Esophagus squamous epithelium (tissue), 5 donors: ENCODE measurements at regions not wholly inside any gene's neighbourhood (a gene's known extent, or its start where the extent isn't known, plus 50 kb on each side); places are given as distances from the start of the nearest gene placed in this dataset.

Experiments used
- DNase-seq: peaks from one replicate; lab custom pipeline; 2025; lab: John Stamatoyannopoulos, UW
- H3K27ac ChIP-seq, 4 donors: fragments of 200-600 bp; sonication (generic); one replicate each; pipeline ENCODE4 v1.5.1; 2016 to 2019; ENCODE audit warnings: mild to moderate bottlenecking in 1 of 4
- H3K27me3 ChIP-seq, 4 donors: fragments of 200-600 bp; sonication (generic); 1 replicate in 3 of 4; 2 replicates in 1 of 4; pipeline versions ENCODE4 v1.5.1 to v1.6.0; 2017 to 2021; ENCODE audit warnings: antibody characterized with exemption in 1 of 4
- H3K36me3 ChIP-seq, 3 donors: fragments of 200-600 bp; sonication (generic); one replicate each; pipeline ENCODE4 v1.5.1; 2016 to 2019
- H3K4me1 ChIP-seq, 3 donors: fragments of 200-600 bp; sonication (generic); one replicate each; pipeline ENCODE4 v1.5.1; 2017 to 2019
- H3K4me3 ChIP-seq, 4 donors: fragments of 200-600 bp; sonication (generic); 1 replicate in 3 of 4; 2 replicates in 1 of 4; pipeline ENCODE4 v1.5.1; 2016 to 2019; ENCODE audit warnings: mild to moderate bottlenecking in 2 of 4, moderate library complexity in 1 of 4
- H3K9me3 ChIP-seq, 3 donors: fragments of 200-600 bp; sonication (generic); one replicate each; pipeline ENCODE4 v1.5.1; 2016 to 2019
- CTCF ChIP-seq, 6 experiments: fragments of 450-650 bp in 4 of 6; fragments of 200-600 bp in 2 of 6; sonication (generic) in 2 of 6; IDR thresholded peaks; one replicate each; pipeline ENCODE4 v1.5.1; 2016 to 2019; ENCODE audit warnings: antibody characterized with exemption in 6 of 6, mild to moderate bottlenecking in 4 of 6, moderate library complexity in 4 of 6
- POLR2A ChIP-seq, 4 donors: fragments of 450-650 bp; IDR thresholded peaks; one replicate each; pipeline ENCODE4 v1.6.1; 2017; ENCODE audit warnings: antibody characterized with exemption in 4 of 4, mild to moderate bottlenecking in 4 of 4, moderate library complexity in 3 of 4
- WGBS, 2 donors: methylation state at CpG; one replicate each; pipeline ENCODE4 v1.1.5; 2018; 5-methylcytosine and 5-hydroxymethylcytosine counted together
- intact Hi-C: fragments of 100-400 bp; cut with DNase I; formaldehyde crosslinking; loops from one replicate; pipeline ENCODE4 v1.15.0; 2022
- donor health status: DM: yes; HTN: yes; CAD: no.

GRCh38 chr7:91515961-91516360 is 251.7 kb downstream of the FZD1 start:
- H3K4me1 ChIP-seq, result no peaks in the 10 kb centered on the region
- H3K27ac ChIP-seq, result no peak overlapping the region
- no peaks in the 10 kb centered on the region for H3K9me3 ChIP-seq
- no peaks in the 10 kb centered on the region for H3K36me3 ChIP-seq
- no peaks in the 10 kb centered on the region for H3K27me3 ChIP-seq
- 78 to 82% methylated on average over 1 of the region's 1 CpG for WGBS, 2 donors
- no peak overlapping the region for H3K4me3 ChIP-seq
- intact Hi-C loops, result no loop called here
- no peak for TF ChIP-seq POLR2A (IDR thresholded peaks at IDR 0.05)
- TF ChIP-seq CTCF (IDR thresholded peaks at IDR 0.05), result no peak
- no peak for DNase-seq

GRCh38 chr7:91517201-91517785 is 253.1 kb downstream of the FZD1 start:
- H3K9me3 ChIP-seq, result no peaks in the 10 kb centered on the region
- no peaks in the 10 kb centered on the region for H3K27me3 ChIP-seq
- TF ChIP-seq POLR2A (IDR thresholded peaks at IDR 0.05), result no peak
- TF ChIP-seq CTCF (IDR thresholded peaks at IDR 0.05), result no peak
- no peaks in the 10 kb centered on the region for H3K36me3 ChIP-seq
- intact Hi-C loops, result no loop called here
- DNase-seq, result no peak
- H3K27ac ChIP-seq, result no peak overlapping the region
- WGBS, 2 donors, result 33 to 63% methylated on average over 1 of the region's 1 CpG
- no peaks in the 10 kb centered on the region for H3K4me1 ChIP-seq
- no peak overlapping the region for H3K4me3 ChIP-seq

GRCh38 chr7:91518058-91518457 is 253.8 kb downstream of the FZD1 start:
- Histone ChIP-seq H3K4me1 (no peaks in the 10 kb centered on the region), H3K4me3 (no peak overlapping the region), H3K9me3 (no peaks in the 10 kb centered on the region), H3K36me3 (no peaks in the 10 kb centered on the region), H3K27me3 (no peaks in the 10 kb centered on the region), H3K27ac (no peak overlapping the region)
- intact Hi-C loops, result no loop called here
- DNase-seq, result no peak
- TF ChIP-seq POLR2A (IDR thresholded peaks at IDR 0.05) (no peak), CTCF (IDR thresholded peaks at IDR 0.05) (no peak)
- 64 to 67% methylated on average over 1 of the region's 1 CpG for WGBS, 2 donors

GRCh38 chr7:91519241-91520158 is 255.3 kb downstream of the FZD1 start:
- WGBS, 2 donors, result 61% methylated on average over 7 to 8 of the region's 8 CpGs
- Histone ChIP-seq H3K27me3 (no peaks in the 10 kb centered on the region), H3K9me3 (no peaks in the 10 kb centered on the region), H3K27ac (no peak overlapping the region), H3K4me1 (no peaks in the 10 kb centered on the region), H3K36me3 (no peaks in the 10 kb centered on the region), H3K4me3 (no peak overlapping the region)
- TF ChIP-seq POLR2A (IDR thresholded peaks at IDR 0.05) (no peak), CTCF (IDR thresholded peaks at IDR 0.05) (no peak)
- no peak for DNase-seq
- intact Hi-C loops, result no loop called here

DNA sequence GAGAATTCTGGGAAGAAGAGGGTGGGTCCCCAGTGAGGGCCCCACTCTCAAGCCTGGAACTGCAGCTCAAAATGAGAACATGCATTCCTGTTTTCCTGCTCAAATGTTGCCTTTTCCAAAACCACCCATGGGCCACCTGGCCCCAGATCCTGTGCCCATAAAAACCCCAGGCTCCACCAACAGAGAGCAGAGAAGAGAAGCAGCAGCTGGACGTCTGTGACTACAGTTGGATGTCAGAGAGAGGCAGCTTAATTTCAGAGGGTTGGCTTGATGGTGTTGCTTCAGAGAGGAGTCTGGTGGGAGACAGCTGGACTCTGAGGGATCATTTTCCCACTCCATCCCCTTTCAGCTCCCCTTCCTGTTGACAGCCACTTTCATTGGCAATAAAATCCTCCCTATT is 256.4 kb downstream of the FZD1 start:
- no peak for DNase-seq
- no peaks in the 10 kb centered on the region for H3K9me3 ChIP-seq
- TF ChIP-seq POLR2A (IDR thresholded peaks at IDR 0.05) (no peak), CTCF (IDR thresholded peaks at IDR 0.05) (no peak)
- WGBS, 2 donors, result 38 to 56% methylated on average over 1 of the region's 1 CpG
- no peaks in the 10 kb centered on the region for H3K4me1 ChIP-seq
- H3K27ac ChIP-seq, result no peak overlapping the region
- H3K27me3 ChIP-seq, result no peaks in the 10 kb centered on the region
- no peak overlapping the region for H3K4me3 ChIP-seq
- no peaks in the 10 kb centered on the region for H3K36me3 ChIP-seq
- intact Hi-C loops, result no loop called here
